ENCODE measurements at regions not wholly inside any gene's neighbourhood (a gene's known extent, or its start where the extent isn't known, plus 50 kb on each side); places are given as distances from the start of the nearest gene placed in this dataset.

DNA sequence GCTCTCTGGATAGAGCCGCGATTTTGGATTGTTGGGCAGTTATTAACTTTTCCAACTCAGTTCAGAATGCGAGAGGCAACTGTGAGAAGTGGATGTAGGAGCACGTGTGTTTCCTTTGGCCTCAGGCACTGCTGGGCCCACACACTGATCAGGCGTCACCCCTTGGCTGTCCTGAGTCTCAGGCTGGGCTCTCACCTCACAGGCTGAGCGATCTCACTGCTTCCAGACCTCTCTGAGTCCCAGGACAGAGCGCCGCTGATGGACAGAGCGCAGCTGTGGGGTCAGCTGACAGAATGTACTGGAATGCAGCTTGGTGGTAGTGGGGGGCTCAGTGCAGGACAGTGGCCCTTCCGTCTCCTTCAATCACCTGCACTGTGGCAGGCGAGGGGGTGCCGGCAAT, 516.2 kb downstream of the TBC1D22A start:
- H3K27ac ChIP-seq (ENCODE audit: insufficient read depth, low read length, poor library complexity, severe bottlenecking), result no peak overlapping the region
- no peaks in the 10 kb centered on the region for H3K36me3 Mint-ChIP-seq
- no peaks in the 10 kb centered on the region for H3K4me1 ChIP-seq (ENCODE audit: control insufficient read depth, insufficient read depth, low read length, poor library complexity, severe bottlenecking)
- no peak for ATAC-seq (ENCODE audit: low read depth in 2 of 2)
- H3K27me3 ChIP-seq (ENCODE audit: control insufficient read depth, insufficient read depth, low read length), result no peaks in the 10 kb centered on the region
- H3K27me3 Mint-ChIP-seq, result no peaks in the 10 kb centered on the region
- H3K4me3 ChIP-seq (ENCODE audit: low read depth, low read length), result no peak overlapping the region
- H3K4me1 Mint-ChIP-seq, result no peaks in the 10 kb centered on the region
- H3K9me3 ChIP-seq (ENCODE audit: control insufficient read depth in 2 of 2, low read length in 2 of 2), result no peaks in the 10 kb centered on the region
- H3K9me3 Mint-ChIP-seq, result no peaks in the 10 kb centered on the region
- H3K36me3 ChIP-seq (ENCODE audit: control insufficient read depth, insufficient read depth, low read length), result no peaks in the 10 kb centered on the region
- no peak overlapping the region for H3K4me3 Mint-ChIP-seq
- DNase-seq, result no peak
- no peak overlapping the region for H3K27ac Mint-ChIP-seq

DNA sequence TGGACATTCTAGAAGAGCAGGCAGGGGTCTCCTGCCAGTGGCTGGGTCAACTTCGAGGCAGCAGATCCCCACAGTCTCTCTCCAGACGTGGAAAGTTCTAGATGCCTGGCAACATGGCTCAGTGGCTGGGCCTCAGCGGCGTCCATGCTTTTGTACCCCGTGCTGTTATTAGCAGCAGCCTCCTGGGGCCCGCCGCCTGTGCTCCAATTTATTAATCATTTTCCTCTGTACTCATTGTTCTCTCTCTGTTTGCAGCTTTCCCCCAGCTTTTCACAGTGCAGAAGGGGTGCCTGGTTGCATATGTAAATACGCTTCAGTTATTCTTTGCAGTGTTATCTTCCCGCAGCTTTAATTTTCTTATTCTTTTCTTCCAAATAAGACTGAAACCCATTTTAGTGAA, 515.1 kb downstream of the TBC1D22A start:
- no peaks in the 10 kb centered on the region for H3K4me1 Mint-ChIP-seq
- Histone ChIP-seq H3K4me3 (ENCODE audit: low read depth, low read length) (no peak overlapping the region), H3K4me1 (ENCODE audit: control insufficient read depth, insufficient read depth, low read length, poor library complexity, severe bottlenecking) (no peaks in the 10 kb centered on the region), H3K27me3 (ENCODE audit: control insufficient read depth, insufficient read depth, low read length) (no peaks in the 10 kb centered on the region), H3K36me3 (ENCODE audit: control insufficient read depth, insufficient read depth, low read length) (no peaks in the 10 kb centered on the region), H3K9me3 (ENCODE audit: control insufficient read depth in 2 of 2, low read length in 2 of 2) (no peaks in the 10 kb centered on the region), H3K27ac (ENCODE audit: insufficient read depth, low read length, poor library complexity, severe bottlenecking) (no peak overlapping the region)
- no peak overlapping the region for H3K4me3 Mint-ChIP-seq
- no peak overlapping the region for H3K27ac Mint-ChIP-seq
- DNase-seq, result no peak
- no peaks in the 10 kb centered on the region for H3K36me3 Mint-ChIP-seq
- no peaks in the 10 kb centered on the region for H3K9me3 Mint-ChIP-seq
- no peak for ATAC-seq (ENCODE audit: low read depth in 2 of 2)
- no peaks in the 10 kb centered on the region for H3K27me3 Mint-ChIP-seq

DNA sequence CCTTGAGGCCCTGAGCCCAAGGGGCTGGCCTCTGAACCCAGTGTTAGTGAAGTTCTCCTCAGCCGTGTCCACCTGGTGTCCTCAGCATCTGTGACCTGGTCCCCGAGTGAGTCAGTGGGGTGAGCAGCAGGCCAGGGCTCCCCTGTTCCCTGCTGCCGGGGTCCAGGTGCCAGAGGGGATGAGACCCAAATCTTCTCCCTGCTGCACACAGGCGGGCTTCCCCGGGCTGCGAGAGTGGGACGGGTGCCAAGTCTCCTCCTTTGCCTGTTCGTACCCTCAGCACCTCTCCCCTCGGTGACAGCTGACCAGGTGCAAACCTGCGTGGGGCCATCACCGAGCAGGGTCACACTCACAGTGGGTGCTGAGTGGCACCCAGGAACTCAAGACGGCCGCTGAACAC, 514.5 kb downstream of the TBC1D22A start:
- Mint-ChIP-seq H3K4me3 (no peak overlapping the region), H3K36me3 (no peaks in the 10 kb centered on the region), H3K27me3 (no peaks in the 10 kb centered on the region), H3K4me1 (no peaks in the 10 kb centered on the region), H3K27ac (no peak overlapping the region), H3K9me3 (no peaks in the 10 kb centered on the region)
- Histone ChIP-seq H3K4me3 (ENCODE audit: low read depth, low read length) (no peak overlapping the region), H3K27me3 (ENCODE audit: control insufficient read depth, insufficient read depth, low read length) (no peaks in the 10 kb centered on the region), H3K4me1 (ENCODE audit: control insufficient read depth, insufficient read depth, low read length, poor library complexity, severe bottlenecking) (no peaks in the 10 kb centered on the region), H3K36me3 (ENCODE audit: control insufficient read depth, insufficient read depth, low read length) (no peaks in the 10 kb centered on the region), H3K9me3 (ENCODE audit: control insufficient read depth in 2 of 2, low read length in 2 of 2) (no peaks in the 10 kb centered on the region), H3K27ac (ENCODE audit: insufficient read depth, low read length, poor library complexity, severe bottlenecking) (no peak overlapping the region)
- DNase-seq (no peak), ATAC-seq (ENCODE audit: low read depth in 2 of 2) (no peak)

DNA sequence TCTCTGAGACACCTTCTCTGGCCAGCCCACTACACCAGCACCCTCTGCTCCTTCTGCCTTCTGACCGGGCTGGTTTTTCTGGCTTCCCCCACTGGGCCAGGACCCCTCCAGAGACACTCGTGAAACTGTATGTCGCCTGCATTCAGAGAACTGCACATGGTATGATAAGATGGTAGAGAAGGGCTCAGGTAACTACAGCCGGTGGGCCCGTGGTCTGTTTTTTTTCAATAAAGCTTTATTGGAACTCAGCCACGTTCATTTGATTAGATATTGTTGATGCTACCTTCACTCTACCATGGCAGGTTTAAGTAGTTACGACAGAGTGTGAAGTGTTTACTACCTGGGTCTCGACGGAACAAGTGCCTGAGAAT, 514.0 kb downstream of the TBC1D22A start:
- H3K4me3 ChIP-seq (ENCODE audit: low read depth, low read length), result no peak overlapping the region
- DNase-seq, result no peak
- no peaks in the 10 kb centered on the region for H3K36me3 Mint-ChIP-seq
- no peaks in the 10 kb centered on the region for H3K4me1 ChIP-seq (ENCODE audit: control insufficient read depth, insufficient read depth, low read length, poor library complexity, severe bottlenecking)
- no peak overlapping the region for H3K27ac ChIP-seq (ENCODE audit: insufficient read depth, low read length, poor library complexity, severe bottlenecking)
- no peak overlapping the region for H3K4me3 Mint-ChIP-seq
- no peak overlapping the region for H3K27ac Mint-ChIP-seq
- H3K27me3 Mint-ChIP-seq, result no peaks in the 10 kb centered on the region
- no peaks in the 10 kb centered on the region for H3K36me3 ChIP-seq (ENCODE audit: control insufficient read depth, insufficient read depth, low read length)
- H3K9me3 Mint-ChIP-seq, result no peaks in the 10 kb centered on the region
- no peaks in the 10 kb centered on the region for H3K9me3 ChIP-seq (ENCODE audit: control insufficient read depth in 2 of 2, low read length in 2 of 2)
- ATAC-seq (ENCODE audit: low read depth in 2 of 2), result no peak
- H3K4me1 Mint-ChIP-seq, result no peaks in the 10 kb centered on the region
- H3K27me3 ChIP-seq (ENCODE audit: control insufficient read depth, insufficient read depth, low read length), result no peaks in the 10 kb centered on the region

DNA sequence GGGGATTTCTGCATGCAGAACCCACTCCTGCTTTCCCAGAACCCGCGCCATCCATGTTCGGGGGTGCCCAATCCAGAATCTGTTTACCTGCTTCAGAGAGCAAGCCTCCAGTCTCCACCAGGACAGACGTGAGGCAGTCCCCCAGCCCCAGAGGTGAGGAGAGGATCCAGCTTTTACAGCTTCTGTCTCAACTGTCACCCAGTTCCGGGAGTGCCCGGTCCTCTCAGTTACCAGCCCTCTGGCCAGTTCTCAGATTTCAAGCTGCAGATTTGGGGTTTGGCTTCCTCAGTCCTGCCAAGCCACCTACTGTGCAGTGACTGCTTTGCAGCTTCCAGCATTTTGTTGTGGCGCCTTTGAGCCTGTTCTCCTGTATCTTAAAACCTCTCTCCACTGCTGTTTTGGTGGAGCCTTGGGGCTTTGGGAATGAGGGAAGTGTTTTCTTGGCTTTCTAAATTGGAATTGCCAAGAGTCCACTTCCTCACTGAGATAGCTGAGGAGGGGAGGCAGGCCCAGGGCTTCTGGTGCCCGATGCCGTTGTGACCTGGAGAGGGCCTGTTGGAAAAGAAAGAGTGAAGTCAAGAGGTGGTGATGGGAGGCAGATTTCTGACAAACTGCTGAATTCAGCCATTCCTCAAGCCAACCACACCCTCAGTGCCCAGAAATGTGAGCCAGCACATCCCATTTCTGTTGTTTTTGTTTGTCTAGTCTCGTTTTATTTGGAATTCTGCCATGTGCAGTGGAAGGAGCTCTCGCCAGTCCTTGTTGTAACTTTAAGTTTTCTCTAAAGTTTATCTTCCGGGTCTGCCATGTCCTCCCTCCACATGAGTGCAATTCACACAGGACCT, 513.4 kb downstream of the TBC1D22A start:
- Histone ChIP-seq H3K4me3 (ENCODE audit: low read depth, low read length) (no peak overlapping the region), H3K27ac (ENCODE audit: insufficient read depth, low read length, poor library complexity, severe bottlenecking) (no peak overlapping the region), H3K4me1 (ENCODE audit: control insufficient read depth, insufficient read depth, low read length, poor library complexity, severe bottlenecking) (no peaks in the 10 kb centered on the region), H3K36me3 (ENCODE audit: control insufficient read depth, insufficient read depth, low read length) (no peaks in the 10 kb centered on the region), H3K27me3 (ENCODE audit: control insufficient read depth, insufficient read depth, low read length) (no peaks in the 10 kb centered on the region), H3K9me3 (ENCODE audit: control insufficient read depth in 2 of 2, low read length in 2 of 2) (no peaks in the 10 kb centered on the region)
- Mint-ChIP-seq H3K9me3 (no peaks in the 10 kb centered on the region), H3K27me3 (no peaks in the 10 kb centered on the region), H3K4me1 (no peaks in the 10 kb centered on the region), H3K4me3 (no peak overlapping the region), H3K27ac (no peak overlapping the region), H3K36me3 (no peaks in the 10 kb centered on the region)
- ATAC-seq (ENCODE audit: low read depth in 2 of 2) (no peak), DNase-seq (no peak)

DNA sequence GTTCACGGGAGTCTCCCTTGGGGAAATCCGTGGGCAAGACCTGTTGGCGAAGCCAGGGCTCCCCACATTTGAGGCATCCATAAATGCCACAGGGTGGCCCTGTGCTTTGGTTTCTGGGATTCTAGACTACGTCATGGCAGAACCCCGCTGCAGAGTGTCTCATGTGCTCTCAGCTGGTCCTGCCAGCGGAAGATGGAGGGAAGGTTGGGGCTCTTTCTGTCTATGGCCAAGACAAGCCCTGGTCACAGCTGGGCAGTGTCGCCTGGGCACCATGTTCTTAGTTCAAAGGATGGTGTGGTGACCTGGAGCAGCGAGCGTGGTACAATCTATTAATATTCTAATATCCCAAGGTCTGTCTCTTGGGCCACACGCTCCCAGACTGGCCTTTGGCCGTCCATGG, 511.7 kb downstream of the TBC1D22A start:
- DNase-seq (no peak), ATAC-seq (ENCODE audit: low read depth in 2 of 2) (no peak)
- H3K4me3 ChIP-seq (ENCODE audit: low read depth, low read length), result no peak overlapping the region
- no peak overlapping the region for H3K27ac Mint-ChIP-seq
- H3K27ac ChIP-seq (ENCODE audit: insufficient read depth, low read length, poor library complexity, severe bottlenecking), result no peak overlapping the region
- no peaks in the 10 kb centered on the region for H3K4me1 Mint-ChIP-seq
- no peak overlapping the region for H3K4me3 Mint-ChIP-seq
- H3K36me3 Mint-ChIP-seq, result no peaks in the 10 kb centered on the region
- no peaks in the 10 kb centered on the region for H3K27me3 ChIP-seq (ENCODE audit: control insufficient read depth, insufficient read depth, low read length)
- H3K4me1 ChIP-seq (ENCODE audit: control insufficient read depth, insufficient read depth, low read length, poor library complexity, severe bottlenecking), result no peaks in the 10 kb centered on the region
- H3K27me3 Mint-ChIP-seq, result no peaks in the 10 kb centered on the region
- H3K9me3 ChIP-seq (ENCODE audit: control insufficient read depth in 2 of 2, low read length in 2 of 2), result no peaks in the 10 kb centered on the region
- no peaks in the 10 kb centered on the region for H3K36me3 ChIP-seq (ENCODE audit: control insufficient read depth, insufficient read depth, low read length)
- H3K9me3 Mint-ChIP-seq, result no peaks in the 10 kb centered on the region

DNA sequence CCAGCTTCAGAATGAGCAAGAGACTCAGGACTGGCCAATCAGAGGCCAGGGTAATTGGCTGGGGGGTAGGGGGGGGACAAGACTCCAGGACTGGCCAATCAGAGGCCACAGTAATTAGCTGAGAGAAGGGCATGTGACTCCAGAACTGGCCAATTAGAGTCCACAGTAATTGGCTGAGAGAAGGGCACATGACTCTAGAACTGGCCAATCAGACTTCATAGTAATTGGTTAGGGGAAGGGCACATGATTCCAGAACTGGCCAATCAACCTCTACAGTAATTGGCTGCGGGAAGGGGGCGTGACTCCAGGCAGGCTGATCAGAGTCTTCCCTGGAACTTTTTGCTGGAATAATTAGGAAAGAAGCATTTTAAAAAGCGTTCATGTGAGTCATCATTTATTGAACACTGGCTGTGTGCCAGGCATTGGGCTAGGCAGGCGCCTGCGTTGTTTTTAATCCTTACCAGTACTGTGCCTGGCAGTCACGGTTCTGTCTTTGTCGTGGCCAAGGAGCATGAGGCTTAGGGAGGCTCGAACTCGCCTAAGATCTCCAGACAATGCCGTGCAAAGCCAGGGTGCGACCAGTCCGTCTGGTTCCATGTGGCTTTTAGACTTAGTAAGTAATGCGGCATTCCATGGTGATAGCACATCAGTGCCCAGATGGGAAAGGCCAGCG, 508.1 kb downstream of the TBC1D22A start:
- Histone ChIP-seq H3K4me1 (ENCODE audit: control insufficient read depth, insufficient read depth, low read length, poor library complexity, severe bottlenecking) (no peaks in the 10 kb centered on the region), H3K27ac (ENCODE audit: insufficient read depth, low read length, poor library complexity, severe bottlenecking) (no peak overlapping the region), H3K4me3 (ENCODE audit: low read depth, low read length) (no peak overlapping the region), H3K27me3 (ENCODE audit: control insufficient read depth, insufficient read depth, low read length) (no peaks in the 10 kb centered on the region), H3K36me3 (ENCODE audit: control insufficient read depth, insufficient read depth, low read length) (no peaks in the 10 kb centered on the region), H3K9me3 (ENCODE audit: control insufficient read depth in 2 of 2, low read length in 2 of 2) (no peaks in the 10 kb centered on the region)
- no peak for ATAC-seq (ENCODE audit: low read depth in 2 of 2)
- no peak for DNase-seq
- H3K9me3 Mint-ChIP-seq, result peaks cover 0 to 2% (median 0%) of the 10 kb centered on the region in 7 donors
- peaks cover 4% of the 10 kb centered on the region for H3K27me3 Mint-ChIP-seq
- H3K4me3 Mint-ChIP-seq, result no peak overlapping the region
- no peaks in the 10 kb centered on the region for H3K4me1 Mint-ChIP-seq
- H3K36me3 Mint-ChIP-seq, result no peaks in the 10 kb centered on the region
- no peak overlapping the region for H3K27ac Mint-ChIP-seq

DNA sequence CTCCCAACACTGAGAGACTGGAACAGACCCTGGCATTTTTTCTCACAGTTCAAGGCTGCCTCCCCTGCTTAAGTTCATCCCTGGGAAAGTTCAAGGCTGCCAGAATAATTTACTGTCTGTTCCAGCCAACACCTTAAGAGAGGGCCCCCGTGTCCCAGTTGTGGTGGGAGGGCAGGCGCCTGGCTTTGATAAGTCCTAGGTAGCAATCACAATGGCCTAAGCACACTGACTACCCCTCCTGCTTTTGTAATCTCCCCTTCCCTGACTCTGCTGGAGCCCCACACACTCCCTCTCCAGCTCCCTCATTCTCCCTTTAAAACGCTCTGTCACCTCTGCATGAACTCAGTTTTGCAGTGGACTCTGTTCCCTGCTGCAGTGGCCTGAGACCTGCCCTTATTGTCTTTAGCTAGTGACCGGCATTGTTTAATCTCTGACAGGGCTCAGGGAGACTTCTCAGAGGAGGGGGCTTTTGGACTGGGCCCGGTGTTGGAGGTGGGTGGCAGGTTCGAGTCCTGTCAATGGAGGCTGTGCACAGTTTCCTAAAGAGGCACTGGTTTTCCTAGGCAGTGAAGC, 507.2 kb downstream of the TBC1D22A start:
- H3K27me3 Mint-ChIP-seq, result peaks cover 4% of the 10 kb centered on the region
- Histone ChIP-seq H3K4me1 (ENCODE audit: control insufficient read depth, insufficient read depth, low read length, poor library complexity, severe bottlenecking) (no peaks in the 10 kb centered on the region), H3K27ac (ENCODE audit: insufficient read depth, low read length, poor library complexity, severe bottlenecking) (no peak overlapping the region), H3K4me3 (ENCODE audit: low read depth, low read length) (no peak overlapping the region), H3K36me3 (ENCODE audit: control insufficient read depth, insufficient read depth, low read length) (no peaks in the 10 kb centered on the region), H3K27me3 (ENCODE audit: control insufficient read depth, insufficient read depth, low read length) (no peaks in the 10 kb centered on the region), H3K9me3 (ENCODE audit: control insufficient read depth in 2 of 2, low read length in 2 of 2) (no peaks in the 10 kb centered on the region)
- no peak overlapping the region for H3K4me3 Mint-ChIP-seq
- ATAC-seq (ENCODE audit: low read depth in 2 of 2) (no peak), DNase-seq (no peak)
- H3K9me3 Mint-ChIP-seq, result peaks cover 0 to 2% (median 0%) of the 10 kb centered on the region in 7 donors
- H3K4me1 Mint-ChIP-seq, result no peaks in the 10 kb centered on the region
- no peaks in the 10 kb centered on the region for H3K36me3 Mint-ChIP-seq
- H3K27ac Mint-ChIP-seq, result no peak overlapping the region
